Stimulated activated CD4-positive, alpha-beta T cell treated with anti-CD3 and anti-CD28 coated beads, Interleukin-12 subunit alpha, Interleukin-12 subunit beta, amount 100 ng/mL, for 24 hours (primary cell): ENCODE measurements at regions not wholly inside any gene's neighbourhood (a gene's known extent, or its start where the extent isn't known, plus 50 kb on each side); places are given as distances from the start of the nearest gene placed in this dataset.
"Not testable (repeated sequence)": the region's sequence is repeated elsewhere in the genome, so short reads cannot be mapped to it uniquely, and the experiment has no call there.

Experiments used
- DNase-seq, 2 experiments: peaks; one replicate each; pipeline ENCODE4 v3.0.0-alpha.2; 2020; ENCODE audit warnings: low read depth in 2 of 2

- no peak for DNase-seq
Measured at GRCh38 chr4:14308229-14308651, 680.7 kb upstream of the BOD1L1 start.

GRCh38 chr4:14309431-14309830 lies 681.9 kb upstream of the BOD1L1 start:
- DNase-seq = no peak

- DNase-seq = no peak
Measured at GRCh38 chr4:14313757-14314156, 686.2 kb upstream of the BOD1L1 start.

GRCh38 chr4:14315129-14315528 lies 687.2 kb upstream of the CPEB2 start:
- no peak for DNase-seq

- no peak for DNase-seq
Measured at GRCh38 chr4:14317351-14317750, 684.9 kb upstream of the CPEB2 start.

- no peak for DNase-seq
Measured at GRCh38 chr4:14318671-14319070, 683.6 kb upstream of the CPEB2 start.

GRCh38 chr4:14321723-14322122 lies 680.6 kb upstream of the CPEB2 start:
- no peak for DNase-seq

- no peak for DNase-seq
Measured at GRCh38 chr4:14323191-14323590, 679.1 kb upstream of the CPEB2 start.

GRCh38 chr4:14329228-14329627 lies 673.1 kb upstream of the CPEB2 start:
- no peak for DNase-seq

GRCh38 chr4:14333616-14334015 lies 668.7 kb upstream of the CPEB2 start:
- DNase-seq = no peak

- no peak for DNase-seq
Measured at GRCh38 chr4:14334166-14334565, 668.1 kb upstream of the CPEB2 start.

- no peak for DNase-seq
Measured at GRCh38 chr4:14335872-14336271, 666.4 kb upstream of the CPEB2 start.

GRCh38 chr4:14336656-14337055 lies 665.6 kb upstream of the CPEB2 start:
- no peak for DNase-seq

- no peak for DNase-seq
Measured at GRCh38 chr4:14337892-14338584, 664.2 kb upstream of the CPEB2 start.

- no peak for DNase-seq
Measured at GRCh38 chr4:14338585-14339265, 663.6 kb upstream of the CPEB2 start.

GRCh38 chr4:14339715-14340114 lies 662.6 kb upstream of the CPEB2 start:
- no peak for DNase-seq

- DNase-seq = no peak
Measured at GRCh38 chr4:14340321-14340720, 662.0 kb upstream of the CPEB2 start.

GRCh38 chr4:14343961-14344360 lies 658.3 kb upstream of the CPEB2 start:
- no peak for DNase-seq

GRCh38 chr4:14345356-14345775 lies 656.9 kb upstream of the CPEB2 start:
- DNase-seq = no peak

- no peak for DNase-seq
Measured at GRCh38 chr4:14347526-14347925, 654.8 kb upstream of the CPEB2 start.

GRCh38 chr4:14348506-14348905 lies 653.8 kb upstream of the CPEB2 start:
- no peak for DNase-seq

- DNase-seq = not testable (repeated sequence)
Measured at GRCh38 chr4:14358544-14359160, 643.6 kb upstream of the CPEB2 start.

GRCh38 chr4:14359991-14360390 lies 642.3 kb upstream of the CPEB2 start:
- no peak for DNase-seq
